Esophagus muscularis mucosa (tissue), 3 donors: ENCODE measurements at regions not wholly inside any gene's neighbourhood (a gene's known extent, or its start where the extent isn't known, plus 50 kb on each side); places are given as distances from the start of the nearest gene placed in this dataset.

ENCODE experiments used
- POLR2A ChIP-seq: fragments of 450-650 bp; IDR thresholded peaks from one replicate; pipeline ENCODE4 v1.6.1; 2017; ENCODE audit warnings: antibody characterized with exemption, moderate library complexity, mild to moderate bottlenecking, low read depth
- POLR2AphosphoS5 ChIP-seq, 2 donors: sonication (generic); formaldehyde crosslinking; IDR thresholded peaks; one replicate each; pipeline ENCODE4 v1.6.1; 2017; ENCODE audit warnings: antibody characterized with exemption in 2 of 2
- TF ChIP-seq, protein P1 (sequence below), 3 experiments: fragments of 200-600 bp in 2 of 3; fragments of 450-650 bp in 1 of 3; sonication (generic) in 2 of 3; IDR thresholded peaks; one replicate each; pipeline ENCODE4 v1.5.1; 2017 to 2019; ENCODE audit warnings: antibody characterized with exemption in 3 of 3, mild to moderate bottlenecking in 2 of 3, moderate library complexity in 1 of 3

DNA sequence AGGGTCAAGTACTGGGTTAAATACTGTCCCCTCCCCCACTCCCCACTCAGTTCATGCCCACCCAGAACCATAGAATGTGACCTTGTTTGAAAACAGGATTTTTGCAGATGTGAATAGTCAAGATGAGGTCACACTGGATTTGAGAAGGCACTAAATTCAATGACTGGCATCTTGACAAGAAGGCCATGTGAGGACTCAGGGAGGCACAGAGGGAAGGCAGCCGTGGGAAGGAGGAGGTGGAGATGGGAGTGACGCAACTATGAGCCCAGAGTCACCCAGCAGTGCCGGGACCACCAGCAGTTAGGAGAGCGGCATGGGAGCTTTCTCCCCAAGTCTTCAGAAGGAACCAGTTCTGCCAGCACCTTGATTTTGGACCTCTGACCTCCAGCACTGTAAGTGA, 257.3 kb downstream of the BCL2 start:
- TF ChIP-seq POLR2A (no peak), POLR2AphosphoS5 (IDR thresholded peaks at IDR 0.05) (no peak)
- TF ChIP-seq, protein P1, sequence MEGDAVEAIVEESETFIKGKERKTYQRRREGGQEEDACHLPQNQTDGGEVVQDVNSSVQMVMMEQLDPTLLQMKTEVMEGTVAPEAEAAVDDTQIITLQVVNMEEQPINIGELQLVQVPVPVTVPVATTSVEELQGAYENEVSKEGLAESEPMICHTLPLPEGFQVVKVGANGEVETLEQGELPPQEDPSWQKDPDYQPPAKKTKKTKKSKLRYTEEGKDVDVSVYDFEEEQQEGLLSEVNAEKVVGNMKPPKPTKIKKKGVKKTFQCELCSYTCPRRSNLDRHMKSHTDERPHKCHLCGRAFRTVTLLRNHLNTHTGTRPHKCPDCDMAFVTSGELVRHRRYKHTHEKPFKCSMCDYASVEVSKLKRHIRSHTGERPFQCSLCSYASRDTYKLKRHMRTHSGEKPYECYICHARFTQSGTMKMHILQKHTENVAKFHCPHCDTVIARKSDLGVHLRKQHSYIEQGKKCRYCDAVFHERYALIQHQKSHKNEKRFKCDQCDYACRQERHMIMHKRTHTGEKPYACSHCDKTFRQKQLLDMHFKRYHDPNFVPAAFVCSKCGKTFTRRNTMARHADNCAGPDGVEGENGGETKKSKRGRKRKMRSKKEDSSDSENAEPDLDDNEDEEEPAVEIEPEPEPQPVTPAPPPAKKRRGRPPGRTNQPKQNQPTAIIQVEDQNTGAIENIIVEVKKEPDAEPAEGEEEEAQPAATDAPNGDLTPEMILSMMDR (IDR thresholded peaks at IDR 0.05), result no peak
